Kidney epithelial cell (primary cell): ENCODE measurements at regions not wholly inside any gene's neighbourhood (a gene's known extent, or its start where the extent isn't known, plus 50 kb on each side); places are given as distances from the start of the nearest gene placed in this dataset.

Source experiments
- DNase-seq: peaks from one replicate; pipeline ENCODE4 v3.0.0-alpha.2; 2010; ENCODE audit warnings: low read depth
- H3K27me3 ChIP-seq: 2 replicates; pipeline ENCODE4 v1.6.0; 2011; ENCODE audit warnings: low read length; ENCODE audit not compliant: control insufficient read depth, insufficient read depth
- H3K36me3 ChIP-seq: 2 replicates; pipeline ENCODE4 v1.5.1; 2011; ENCODE audit warnings: low read length; ENCODE audit not compliant: control insufficient read depth, insufficient read depth
- H3K4me3 ChIP-seq: 2 replicates; pipeline ENCODE4 v1.5.1; 2011; ENCODE audit warnings: low read depth, mild to moderate bottlenecking, control low read depth, low read length
- CTCF ChIP-seq: IDR thresholded peaks from 2 replicates; pipeline ENCODE4 v1.5.1; 2011; ENCODE audit warnings: mild to moderate bottlenecking, moderate library complexity, low read length, control low read depth, inconsistent platforms; ENCODE audit not compliant: insufficient read depth, poor library complexity, severe bottlenecking

GRCh38 chr13:37270226-37271001, 164.9 kb upstream of the CSNK1A1L start:
- H3K36me3 ChIP-seq: no peaks in the 10 kb centered on the region
- H3K4me3 ChIP-seq: no peak overlapping the region
- no peak for DNase-seq
- H3K27me3 ChIP-seq: no peaks in the 10 kb centered on the region
- no peak for TF ChIP-seq CTCF

- DNase-seq: no peak
- TF ChIP-seq CTCF: no peak
- Histone ChIP-seq H3K36me3 (no peaks in the 10 kb centered on the region), H3K4me3 (no peak overlapping the region), H3K27me3 (no peaks in the 10 kb centered on the region)
Measured at GRCh38 chr13:37263871-37264270, 158.4 kb upstream of the CSNK1A1L start.

GRCh38 chr13:37257706-37258105, 152.2 kb upstream of the CSNK1A1L start:
- Histone ChIP-seq H3K36me3 (no peaks in the 10 kb centered on the region), H3K4me3 (no peak overlapping the region), H3K27me3 (no peaks in the 10 kb centered on the region)
- DNase-seq: no peak
- TF ChIP-seq CTCF: no peak

- TF ChIP-seq CTCF: no peak
- H3K36me3 ChIP-seq: no peaks in the 10 kb centered on the region
- H3K4me3 ChIP-seq: no peak overlapping the region
- DNase-seq: no peak
- no peaks in the 10 kb centered on the region for H3K27me3 ChIP-seq
Measured at GRCh38 chr13:37257051-37257450, 151.6 kb upstream of the CSNK1A1L start.

- no peak for TF ChIP-seq CTCF
- DNase-seq: no peak
- no peaks in the 10 kb centered on the region for H3K36me3 ChIP-seq
- H3K27me3 ChIP-seq: no peaks in the 10 kb centered on the region
- no peak overlapping the region for H3K4me3 ChIP-seq
Measured at GRCh38 chr13:37241786-37242185, 136.3 kb upstream of the CSNK1A1L start.

GRCh38 chr13:37230346-37230745, 124.9 kb upstream of the CSNK1A1L start:
- no peak for DNase-seq
- TF ChIP-seq CTCF: no peak
- no peaks in the 10 kb centered on the region for H3K36me3 ChIP-seq

More at GRCh38 chr13:37230346-37230745, 124.9 kb upstream of the CSNK1A1L start:
- no peak overlapping the region for H3K4me3 ChIP-seq
- H3K27me3 ChIP-seq: no peaks in the 10 kb centered on the region
